Mucosa of descending colon (tissue), 3 donors: ENCODE measurements at regions not wholly inside any gene's neighbourhood (a gene's known extent, or its start where the extent isn't known, plus 50 kb on each side); places are given as distances from the start of the nearest gene placed in this dataset.
A peak's percentile ranks its signal among the peaks of the same experiment; 100 is the strongest.

Experiments
- ATAC-seq: fragments of 200-7000 bp; cut with Tn5 transposase; one replicate; pipeline ENCODE4 v1.9.1; 2020; ENCODE audit warnings: mild to moderate bottlenecking, moderate library complexity
- DNase-seq, 3 donors: peaks; one replicate each; pipeline ENCODE4 v3.0.0-alpha.2; 2020
- H3K36me3 ChIP-seq: fragments of 200-600 bp; one replicate; pipeline ENCODE4 v1.8.0; 2021; ENCODE audit warnings: low read depth, mild to moderate bottlenecking
- H3K4me1 ChIP-seq: fragments of 200-600 bp; one replicate; pipeline ENCODE4 v1.8.0; 2021; ENCODE audit warnings: low read depth, mild to moderate bottlenecking
- H3K4me3 ChIP-seq: fragments of 200-600 bp; one replicate; pipeline ENCODE4 v1.8.0; 2021; ENCODE audit warnings: mild to moderate bottlenecking
- H3K9me3 ChIP-seq: fragments of 200-600 bp; one replicate; pipeline ENCODE4 v1.8.0; 2021; ENCODE audit warnings: mild to moderate bottlenecking
- CTCF ChIP-seq: fragments of 200-600 bp; IDR thresholded peaks from one replicate; pipeline ENCODE4 v1.8.0; 2022; ENCODE audit warnings: antibody characterized with exemption, mild to moderate bottlenecking
- intact Hi-C, 2 donors: fragments of 100-400 bp; cut with DNase I in 1 of 2; cut with micrococcal nuclease in 1 of 2; formaldehyde crosslinking; loops; one replicate each; pipeline versions ENCODE4 v1.11.0 to v1.11.1; 2022; cut with DNase I, micrococcal nuclease
- donor health status: DM: no; HTN: no; CAD: no; lungs with moderate emphysema.
- donor health status: DM: no; HTN: no; CAD: no.
- donor health status: DM: no; HTN: yes; CAD: no.

- DNase-seq, result peak in 2 of 3 donors; percentile 60 to 64
- Histone ChIP-seq H3K9me3 (no peaks in the 10 kb centered on the region), H3K4me1 (peaks cover 17% of the 10 kb centered on the region), H3K36me3 (no peaks in the 10 kb centered on the region), H3K4me3 (no peak overlapping the region)
- peak; percentile 57 for ATAC-seq
- intact Hi-C loops, result no loop called here
- TF ChIP-seq CTCF, result no peak
Measured at GRCh38 chr9:129436751-129437625, 183.9 kb downstream of the C9orf50 start.

GRCh38 chr9:129435988-129436717 lies 184.7 kb downstream of the C9orf50 start:
- DNase-seq (no peak), ATAC-seq (no peak)
- Histone ChIP-seq H3K4me3 (no peak overlapping the region), H3K9me3 (no peaks in the 10 kb centered on the region), H3K4me1 (peaks cover 17% of the 10 kb centered on the region), H3K36me3 (no peaks in the 10 kb centered on the region)
- no peak for TF ChIP-seq CTCF
- intact Hi-C loops, result no loop called here

- TF ChIP-seq CTCF, result no peak
- H3K4me3 ChIP-seq, result no peak overlapping the region
- H3K9me3 ChIP-seq, result no peaks in the 10 kb centered on the region
- intact Hi-C loops, result no loop called here
- ATAC-seq, result no peak
- peaks cover 17% of the 10 kb centered on the region for H3K4me1 ChIP-seq
- no peak for DNase-seq
- H3K36me3 ChIP-seq, result no peaks in the 10 kb centered on the region
Measured at GRCh38 chr9:129435291-129435690, 185.6 kb downstream of the C9orf50 start.

- Histone ChIP-seq H3K36me3 (no peaks in the 10 kb centered on the region), H3K9me3 (no peaks in the 10 kb centered on the region), H3K4me3 (no peak overlapping the region), H3K4me1 (peaks cover 17% of the 10 kb centered on the region)
- no peak for ATAC-seq
- TF ChIP-seq CTCF, result no peak
- DNase-seq, result no peak
- intact Hi-C loops, result no loop called here
Measured at GRCh38 chr9:129434187-129434586, 186.7 kb downstream of the C9orf50 start.

- no peak for TF ChIP-seq CTCF
- intact Hi-C loops, result no loop called here
- Histone ChIP-seq H3K36me3 (no peaks in the 10 kb centered on the region), H3K4me3 (no peak overlapping the region), H3K4me1 (peaks cover 6% of the 10 kb centered on the region), H3K9me3 (no peaks in the 10 kb centered on the region)
- no peak for DNase-seq
- ATAC-seq, result peak; percentile 34
Measured at GRCh38 chr9:129432297-129433154, 188.4 kb downstream of the C9orf50 start.
